WI38 (cell line): ENCODE measurements at regions not wholly inside any gene's neighbourhood (a gene's known extent, or its start where the extent isn't known, plus 50 kb on each side); places are given as distances from the start of the nearest gene placed in this dataset.

Source experiments
- H3K4me3 ChIP-seq: 2 replicates; pipeline ENCODE4 v1.5.1; 2011; ENCODE audit warnings: low read depth, mild to moderate bottlenecking, control low read depth, low read length
- CTCF ChIP-seq: IDR thresholded peaks from 2 replicates; pipeline ENCODE4 v1.5.1; 2012; ENCODE audit warnings: low read depth, mild to moderate bottlenecking, control low read depth, low read length

- no peak overlapping the region for H3K4me3 ChIP-seq
- no peak for TF ChIP-seq CTCF
These were observed 212.3 kb downstream of the HHIPL2 start for GRCh38 chr1:222335586-222335985.

DNA sequence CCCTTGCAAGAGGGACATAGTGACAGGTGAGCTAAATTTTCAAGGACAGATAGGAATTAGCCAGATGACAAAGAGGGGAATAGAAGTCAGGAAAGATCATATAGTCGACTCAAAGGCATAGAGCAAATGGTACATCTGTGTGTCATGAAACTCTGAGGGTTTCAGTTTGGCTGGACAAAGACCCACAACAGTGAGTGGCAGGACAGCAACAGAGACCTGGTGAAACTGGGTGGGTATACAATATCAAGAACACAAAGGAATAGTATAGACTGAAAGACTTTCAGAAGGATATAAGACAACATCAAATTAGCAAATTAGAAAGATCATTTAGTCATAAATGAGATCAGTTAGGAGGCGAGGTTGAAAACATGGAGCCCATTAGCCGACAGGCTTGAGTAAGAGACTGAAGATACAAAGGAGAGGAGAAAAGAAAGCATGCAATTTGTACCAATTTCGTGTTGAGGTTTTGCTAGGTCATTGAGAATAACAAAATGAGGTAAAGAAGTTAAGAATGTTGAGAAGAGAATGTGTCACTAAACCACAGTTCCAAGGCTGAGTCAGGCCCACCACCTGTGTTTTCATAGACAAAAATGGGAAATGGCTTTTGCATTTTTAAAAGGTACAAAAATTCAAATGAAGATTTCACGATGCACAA, 213.8 kb downstream of the HHIPL2 start:
- no peak overlapping the region for H3K4me3 ChIP-seq
- TF ChIP-seq CTCF, result no peak

GRCh38 chr1:222331765-222332164, 216.1 kb downstream of the HHIPL2 start:
- no peak overlapping the region for H3K4me3 ChIP-seq
- no peak for TF ChIP-seq CTCF

GRCh38 chr1:222331340-222331739, 216.6 kb downstream of the HHIPL2 start:
- no peak for TF ChIP-seq CTCF
- no peak overlapping the region for H3K4me3 ChIP-seq

DNA sequence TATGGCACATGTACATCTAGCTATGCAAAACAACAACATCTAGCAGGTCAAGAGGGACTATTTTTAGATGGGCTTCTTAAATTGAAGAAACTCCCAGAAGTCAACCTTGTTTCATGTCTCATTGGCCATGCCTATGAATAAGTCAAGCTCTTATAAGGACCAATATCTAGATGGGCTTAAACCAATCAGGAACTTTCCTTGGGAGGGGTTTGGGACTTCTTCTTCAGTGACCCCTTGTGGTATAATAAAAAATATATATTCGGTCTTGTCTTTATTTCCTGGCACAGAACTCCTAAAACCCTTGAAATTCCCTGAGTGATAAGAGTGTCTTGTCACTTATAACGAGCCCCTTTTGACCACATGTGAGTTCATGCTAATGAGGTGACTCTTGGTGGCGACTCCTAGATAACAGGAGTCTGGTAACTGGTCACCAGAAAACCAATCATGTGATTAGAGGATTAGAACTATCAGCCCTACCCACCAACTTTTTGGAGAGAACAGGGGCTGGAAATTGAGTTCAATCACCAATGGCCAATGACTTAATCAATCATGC, 218.3 kb downstream of the HHIPL2 start:
- no peak overlapping the region for H3K4me3 ChIP-seq
- TF ChIP-seq CTCF, result no peak

DNA sequence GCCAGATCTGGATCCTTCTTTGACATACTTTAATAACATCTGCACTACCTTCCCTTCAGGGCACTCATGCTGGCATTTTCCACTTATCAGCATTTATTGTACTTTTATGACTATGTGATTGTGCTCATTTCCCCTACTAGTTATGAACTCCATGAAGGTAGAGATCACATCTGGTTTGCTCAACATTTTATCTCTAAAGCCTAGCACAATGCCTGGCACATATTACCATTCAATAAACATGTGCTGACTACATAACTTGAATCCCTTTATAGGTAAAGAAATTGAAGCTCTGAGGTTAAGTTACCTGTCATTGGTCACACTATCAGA, 221.2 kb downstream of the HHIPL2 start:
- TF ChIP-seq CTCF, result no peak

DNA sequence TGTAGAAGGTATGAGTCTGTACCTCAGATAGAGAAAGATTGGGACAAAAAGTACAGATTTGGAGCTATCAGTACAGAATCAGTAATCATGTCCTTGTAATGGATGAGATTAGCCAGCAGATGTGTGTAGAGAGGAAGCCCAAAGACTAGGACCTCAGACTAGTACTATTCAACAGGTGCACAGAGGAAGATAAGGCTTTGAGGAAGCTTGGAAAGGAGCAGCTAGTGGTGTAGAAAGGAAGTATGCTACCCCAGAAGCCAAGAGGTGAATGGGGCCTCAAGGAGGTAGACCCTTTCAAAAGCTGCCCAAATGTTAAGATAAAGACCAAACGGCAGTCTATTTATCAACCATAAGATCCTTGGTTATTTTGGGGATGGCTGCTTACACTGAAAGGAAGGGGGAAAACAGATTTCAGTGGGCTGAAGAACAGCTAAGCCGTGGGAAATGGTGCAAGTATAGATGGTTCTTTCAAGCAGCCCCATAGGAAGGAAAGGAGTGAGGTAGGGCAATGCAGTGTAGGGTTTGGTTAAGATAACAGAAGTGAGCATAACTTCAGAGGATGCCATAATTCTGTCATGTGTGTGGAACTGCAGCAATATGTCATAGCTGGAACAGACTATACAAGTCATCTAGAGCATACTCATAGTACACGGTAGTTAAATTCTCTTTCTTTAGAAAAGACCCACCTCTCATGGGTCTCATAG, 221.7 kb downstream of the HHIPL2 start:
- TF ChIP-seq CTCF, result no peak

More for the DNA sequence above, 221.2 kb downstream of the HHIPL2 start:
- H3K4me3 ChIP-seq, result no peak overlapping the region

More for the DNA sequence above, 221.7 kb downstream of the HHIPL2 start:
- no peak overlapping the region for H3K4me3 ChIP-seq
